ENCODE measurements at regions not wholly inside any gene's neighbourhood (a gene's known extent, or its start where the extent isn't known, plus 50 kb on each side); places are given as distances from the start of the nearest gene placed in this dataset.

DNA sequence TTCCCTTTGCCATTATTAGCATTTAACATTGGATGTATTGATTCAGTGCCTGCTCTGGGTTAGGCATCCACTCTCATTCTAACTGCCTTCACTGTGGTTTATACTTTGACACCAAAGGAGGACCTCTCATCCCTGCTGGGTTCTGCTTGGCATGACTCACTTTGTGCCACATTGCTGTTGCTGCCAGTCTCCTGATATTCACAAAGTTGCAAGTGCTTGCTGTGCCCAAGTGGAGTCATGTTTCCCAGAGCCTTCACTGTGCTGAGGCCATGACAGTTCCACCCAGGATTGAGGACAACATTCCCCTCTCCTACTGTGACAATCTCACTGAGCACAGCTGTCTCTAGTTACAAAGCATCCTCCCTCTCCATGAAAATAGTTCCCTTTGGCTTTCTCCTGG is 519.9 kb upstream of the USP24 start:
- H3K4me3 ChIP-seq (ENCODE audit: low read depth, low read length), result no peak overlapping the region
- DNase-seq (ENCODE audit: low read depth, low spot score), result no peak
- CTCF ChIA-PET, result interaction anchor here (0.8 kb wide), 1 partner anchor 359 kb away, joined by 3 read pairs; no protein-coding TSS in a partner anchor
- POLR2A ChIA-PET, result no interaction called here
- no peak for TF ChIP-seq CTCF (IDR thresholded peaks at IDR 0.05; ENCODE audit: insufficient read depth, low read length, missing control alignments)

GRCh38 chr1:55726994-55727393 is 511.8 kb upstream of the USP24 start:
- peak; percentile 44 for DNase-seq (ENCODE audit: low read depth, low spot score)
- ChIA-PET POLR2A (interaction anchor here (0.6 kb wide), 1 partner anchor 8 kb away, joined by 4 read pairs; no protein-coding TSS in a partner anchor), CTCF (interaction anchor here (1.3 kb wide), 2 partner anchors 26 to 348 kb away, joined by 3 to 4 read pairs; no protein-coding TSS in a partner anchor)
- H3K4me3 ChIP-seq (ENCODE audit: low read depth, low read length), result no peak overlapping the region
- TF ChIP-seq CTCF (IDR thresholded peaks at IDR 0.05; ENCODE audit: insufficient read depth, low read length, missing control alignments), result no peak

DNA sequence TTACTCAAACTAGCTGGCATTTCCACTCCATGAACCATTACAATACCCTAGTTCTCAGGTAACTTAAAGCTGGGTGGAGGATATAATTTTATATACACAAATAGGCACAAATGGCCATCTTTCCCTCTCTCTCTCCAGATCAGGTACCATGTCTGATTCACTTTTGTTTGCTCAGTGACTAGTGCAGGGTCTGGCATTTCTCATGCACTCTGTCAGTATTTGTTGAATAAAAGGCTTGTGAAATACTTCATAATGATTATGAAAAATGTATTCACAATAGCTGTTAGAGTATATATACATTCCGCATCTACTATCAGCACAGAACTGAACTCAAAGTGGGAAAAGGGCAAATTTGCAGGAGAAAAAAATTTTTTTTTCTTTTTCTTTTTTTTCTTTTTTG is 510.2 kb upstream of the USP24 start:
- no peak for TF ChIP-seq CTCF (IDR thresholded peaks at IDR 0.05; ENCODE audit: insufficient read depth, low read length, missing control alignments)
- H3K4me3 ChIP-seq (ENCODE audit: low read depth, low read length), result no peak overlapping the region
- ChIA-PET POLR2A (no interaction called here), CTCF (interaction anchor here (1.0 kb wide), 1 partner anchor 859 kb away, joined by 3 read pairs; no protein-coding TSS in a partner anchor)
- DNase-seq (ENCODE audit: low read depth, low spot score), result no peak

DNA sequence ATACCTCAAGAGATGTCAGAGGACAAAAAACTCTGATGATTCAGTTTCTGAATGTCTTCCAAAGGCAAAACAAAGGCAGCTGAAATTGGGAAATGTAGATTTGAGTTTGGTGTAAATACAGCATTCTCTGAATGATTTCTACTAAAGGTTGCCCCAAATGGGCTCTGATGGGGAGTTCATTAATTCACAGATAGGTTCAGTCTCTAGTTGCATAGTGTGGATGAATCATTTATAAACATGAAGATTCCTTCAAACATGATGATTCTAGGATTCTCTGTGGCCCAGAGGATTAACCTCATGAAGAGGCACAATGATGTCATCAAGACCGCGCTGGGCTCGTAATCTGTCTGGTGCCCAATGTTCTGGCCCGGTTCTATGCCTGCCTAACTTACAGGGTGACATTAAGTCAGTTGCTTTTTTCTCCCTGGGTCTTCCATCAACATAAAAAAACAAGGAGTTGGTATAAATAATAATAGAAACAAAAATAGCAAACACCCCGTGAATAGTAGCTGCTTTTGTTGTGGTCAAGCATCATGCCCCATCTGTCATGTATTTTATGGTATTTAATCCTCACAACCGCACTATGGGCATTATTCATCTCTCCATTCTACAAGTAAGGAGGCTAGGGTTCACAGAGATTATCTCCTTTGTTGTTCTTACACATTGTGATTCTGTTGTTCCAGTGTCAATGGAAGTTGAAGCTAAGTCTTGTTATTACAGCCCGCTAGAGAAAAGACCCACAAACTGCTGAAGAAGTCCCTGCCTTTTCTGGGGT is 509.6 kb upstream of the USP24 start:
- DNase-seq (ENCODE audit: low read depth, low spot score), result peak; percentile 92
- H3K4me3 ChIP-seq (ENCODE audit: low read depth, low read length), result no peak overlapping the region
- POLR2A ChIA-PET, result no interaction called here
- CTCF ChIA-PET, result interaction anchor here (1.0 kb wide), 1 partner anchor 860 kb away, joined by 3 read pairs; no protein-coding TSS in a partner anchor
- TF ChIP-seq CTCF (IDR thresholded peaks at IDR 0.05; ENCODE audit: insufficient read depth, low read length, missing control alignments), result no peak

- no peak for DNase-seq (ENCODE audit: low read depth, low spot score)
- no peak for TF ChIP-seq CTCF (IDR thresholded peaks at IDR 0.05; ENCODE audit: insufficient read depth, low read length, missing control alignments)
- no peak overlapping the region for H3K4me3 ChIP-seq (ENCODE audit: low read depth, low read length)
- POLR2A ChIA-PET, result no interaction called here
- CTCF ChIA-PET, result interaction anchor here (0.7 to 1.6 kb wide), 4 partner anchors 21 to 860 kb away, joined by 3 to 6 read pairs (median 4); no protein-coding TSS in a partner anchor
Measured at GRCh38 chr1:55723001-55723400, 507.8 kb upstream of the USP24 start.

DNA sequence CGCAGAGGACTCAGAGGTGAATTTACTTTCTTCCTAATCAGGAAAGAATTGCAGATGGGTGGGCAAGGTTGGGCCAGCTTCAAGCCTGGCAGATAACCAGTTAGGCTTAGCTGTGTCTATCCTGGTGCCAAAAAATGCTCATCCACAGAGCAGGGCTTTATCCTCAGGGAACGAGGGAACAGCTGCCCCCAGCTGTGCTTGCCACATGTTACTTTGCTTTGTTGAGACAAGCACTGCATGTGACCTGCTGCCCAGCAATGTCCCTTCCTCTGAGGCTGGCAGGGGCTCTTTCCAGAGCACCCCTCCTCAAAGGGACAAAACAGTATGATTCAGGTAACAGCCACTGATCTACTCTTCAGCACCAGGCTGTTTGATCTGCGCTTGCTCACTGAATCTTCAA is 505.1 kb upstream of the USP24 start:
- ChIA-PET POLR2A (interaction anchor here (1.5 kb wide), 1 partner anchor 19 kb away, joined by 3 read pairs; no protein-coding TSS in a partner anchor), CTCF (interaction anchor here (4.0 kb wide), 1 partner anchor 18 kb away, joined by 25 read pairs; no protein-coding TSS in a partner anchor)
- no peak for TF ChIP-seq CTCF (IDR thresholded peaks at IDR 0.05; ENCODE audit: insufficient read depth, low read length, missing control alignments)
- DNase-seq (ENCODE audit: low read depth, low spot score), result no peak
- H3K4me3 ChIP-seq (ENCODE audit: low read depth, low read length), result no peak overlapping the region

Measured in AG04449 (cell line).